CD14-positive monocyte (primary cell): ENCODE measurements at regions not wholly inside any gene's neighbourhood (a gene's known extent, or its start where the extent isn't known, plus 50 kb on each side); places are given as distances from the start of the nearest gene placed in this dataset.

Source experiments
- DNase-seq, 3 donors: peaks; one replicate each; pipeline ENCODE4 v3.0.0-alpha.2; 2011 to 2022
- H2AFZ ChIP-seq: 2 replicates; pipeline ENCODE4 v1.6.0; 2012; ENCODE audit warnings: mild to moderate bottlenecking, low read depth, low read length, inconsistent platforms; ENCODE audit not compliant: insufficient read depth, poor library complexity, severe bottlenecking
- H3K27ac ChIP-seq, 2 donors: 1 replicate in 1 of 2; 2 replicates in 1 of 2; pipeline ENCODE4 v1.5.1; 2012 to 2013; ENCODE audit warnings: low read length in 2 of 2, control low read depth in 1 of 2, inconsistent platforms in 1 of 2, low read depth in 1 of 2, mild to moderate bottlenecking in 1 of 2
- H3K27me3 ChIP-seq, 2 donors: one replicate each; pipeline versions ENCODE4 v1.6.0 to v1.6.1; 2011 to 2013; ENCODE audit warnings: low read length in 2 of 2; ENCODE audit not compliant: control insufficient read depth in 2 of 2, insufficient read depth in 2 of 2
- H3K36me3 ChIP-seq, 2 donors: replicated peaks in 1 of 2; 1 replicate in 1 of 2; 2 replicates in 1 of 2; pipeline versions ENCODE4 v1.5.1 to v1.6.1; 2012 to 2013; ENCODE audit warnings: low read length in 2 of 2, control low read depth in 1 of 2, inconsistent platforms in 1 of 2, mild to moderate bottlenecking in 1 of 2; ENCODE audit not compliant: insufficient read depth in 2 of 2, control insufficient read depth in 1 of 2
- H3K4me1 ChIP-seq, 2 donors: 1 replicate in 1 of 2; 2 replicates in 1 of 2; pipeline versions ENCODE4 v1.5.1 to v1.6.1; 2012 to 2013; ENCODE audit warnings: low read length in 2 of 2, control low read depth in 1 of 2, inconsistent platforms in 1 of 2, mild to moderate bottlenecking in 1 of 2, moderate library complexity in 1 of 2; ENCODE audit not compliant: insufficient read depth in 2 of 2, control insufficient read depth in 1 of 2
- H3K4me2 ChIP-seq: replicated peaks from 2 replicates; pipeline ENCODE3; 2012; ENCODE audit warnings: low read length, moderate library complexity, mild to moderate bottlenecking; ENCODE audit not compliant: poor library complexity, severe bottlenecking; ENCODE audit errors: extremely low read depth
- H3K4me3 ChIP-seq, 3 experiments: fragments of 200-600 bp in 1 of 3; sonication (generic) in 1 of 3; replicated peaks in 1 of 3; 1 replicate in 2 of 3; 2 replicates in 1 of 3; pipeline ENCODE4 v1.5.1; 2011 to 2013; ENCODE audit warnings: low read length in 3 of 3, mild to moderate bottlenecking in 3 of 3, control low read depth in 2 of 3, low read depth in 2 of 3, inconsistent platforms in 1 of 3, moderate library complexity in 1 of 3
- H3K79me2 ChIP-seq: 2 replicates; pipeline ENCODE4 v1.6.0; 2012; ENCODE audit warnings: mild to moderate bottlenecking, control low read depth, inconsistent platforms, low read length, moderate library complexity; ENCODE audit not compliant: insufficient read depth
- H3K9ac ChIP-seq: 2 replicates; pipeline ENCODE4 v1.6.0; 2017; ENCODE audit warnings: low read length, mild to moderate bottlenecking; ENCODE audit not compliant: insufficient read depth, poor library complexity, severe bottlenecking
- H3K9me3 ChIP-seq, 2 donors: replicated peaks in 1 of 2; 1 replicate in 1 of 2; 2 replicates in 1 of 2; pipeline versions ENCODE4 v1.5.1 to v1.6.1; 2012 to 2013; ENCODE audit warnings: low read length in 2 of 2, control low read depth in 1 of 2; ENCODE audit not compliant: control insufficient read depth in 1 of 2, insufficient read depth in 1 of 2
- H4K20me1 ChIP-seq: 2 replicates; pipeline ENCODE4 v1.6.0; 2012; ENCODE audit warnings: mild to moderate bottlenecking, low read length, control low read depth, moderate library complexity; ENCODE audit not compliant: insufficient read depth
- H3K27ac Mint-ChIP-seq, 7 donors: one replicate each; pipeline ENCODE4 v1.8.0; 2020; ENCODE audit warnings: mild to moderate bottlenecking in 7 of 7, mixed read lengths in 7 of 7, moderate library complexity in 6 of 7, inconsistent platforms in 2 of 7
- H3K27me3 Mint-ChIP-seq, 3 donors: one replicate each; pipeline ENCODE4 v1.8.0; 2021 to 2022; ENCODE audit warnings: low read depth in 3 of 3, mild to moderate bottlenecking in 3 of 3, mixed read lengths in 3 of 3, moderate library complexity in 3 of 3, inconsistent platforms in 1 of 3
- H3K36me3 Mint-ChIP-seq, 2 donors: one replicate each; pipeline ENCODE4 v1.8.0; 2020; ENCODE audit warnings: mixed read lengths in 2 of 2, inconsistent platforms in 1 of 2, mild to moderate bottlenecking in 1 of 2
- H3K4me1 Mint-ChIP-seq: one replicate; pipeline ENCODE4 v1.8.0; 2020; ENCODE audit warnings: mild to moderate bottlenecking, mixed read lengths
- H3K4me3 Mint-ChIP-seq, 2 donors: one replicate each; pipeline ENCODE4 v1.8.0; 2020; ENCODE audit warnings: mild to moderate bottlenecking in 2 of 2, mixed read lengths in 2 of 2, moderate library complexity in 1 of 2
- H3K9me3 Mint-ChIP-seq, 7 donors: one replicate each; pipeline ENCODE4 v1.8.0; 2020 to 2022; ENCODE audit warnings: mixed read lengths in 7 of 7, mild to moderate bottlenecking in 6 of 7, moderate library complexity in 6 of 7, inconsistent platforms in 2 of 7
- WGBS: methylation state at CpG from one replicate; pipeline ENCODE4 v1.1.5; 2013; ENCODE audit warnings: missing lambda C conversion rate; ENCODE audit not compliant: insufficient coverage; 5-methylcytosine and 5-hydroxymethylcytosine counted together
- intact Hi-C, 2 donors: fragments of 100-400 bp; cut with micrococcal nuclease; formaldehyde crosslinking; loops; one replicate each; pipeline versions ENCODE4 v1.15.0 to v1.15.1; 2023
- TF ChIP-seq, protein P1 (sequence below): fragments of 200-600 bp; IDR thresholded peaks from one replicate; pipeline ENCODE4 v1.8.0; 2022; ENCODE audit warnings: antibody characterized with exemption, mild to moderate bottlenecking

DNA sequence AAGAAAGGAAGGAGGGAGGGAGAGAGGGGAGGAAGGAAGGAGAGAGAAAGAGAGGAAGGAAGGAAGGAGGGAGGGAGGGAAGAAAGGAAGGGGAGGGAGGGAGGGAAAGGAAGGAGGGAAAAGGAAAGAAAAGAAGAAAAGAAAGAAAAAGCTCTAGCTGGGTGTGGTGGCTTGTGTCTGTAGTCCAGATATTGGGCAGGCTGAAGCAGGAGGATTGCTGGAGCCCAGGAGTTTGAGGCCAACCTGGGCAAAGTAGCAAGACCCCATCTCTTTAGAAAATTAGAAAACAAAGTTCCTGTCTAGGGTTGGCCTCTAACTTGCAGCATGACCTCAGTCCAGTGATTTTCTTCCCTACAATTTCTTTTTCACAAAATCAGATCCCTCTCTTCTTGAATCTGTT lies 208.2 kb upstream of the NUDT4 start:
- no peaks in the 10 kb centered on the region for H3K27me3 Mint-ChIP-seq
- H3K36me3 Mint-ChIP-seq = no peaks in the 10 kb centered on the region
- no peak overlapping the region for H2AFZ ChIP-seq
- H3K36me3 ChIP-seq = no peaks in the 10 kb centered on the region
- H3K9me3 ChIP-seq = no peaks in the 10 kb centered on the region
- no peaks in the 10 kb centered on the region for H3K79me2 ChIP-seq
- peaks cover 0 to 3% (median 0%) of the 10 kb centered on the region in 7 donors for H3K9me3 Mint-ChIP-seq
- no peaks in the 10 kb centered on the region for H4K20me1 ChIP-seq
- no peak overlapping the region for H3K9ac ChIP-seq
- no peaks in the 10 kb centered on the region for H3K27me3 ChIP-seq
- TF ChIP-seq, protein P1, sequence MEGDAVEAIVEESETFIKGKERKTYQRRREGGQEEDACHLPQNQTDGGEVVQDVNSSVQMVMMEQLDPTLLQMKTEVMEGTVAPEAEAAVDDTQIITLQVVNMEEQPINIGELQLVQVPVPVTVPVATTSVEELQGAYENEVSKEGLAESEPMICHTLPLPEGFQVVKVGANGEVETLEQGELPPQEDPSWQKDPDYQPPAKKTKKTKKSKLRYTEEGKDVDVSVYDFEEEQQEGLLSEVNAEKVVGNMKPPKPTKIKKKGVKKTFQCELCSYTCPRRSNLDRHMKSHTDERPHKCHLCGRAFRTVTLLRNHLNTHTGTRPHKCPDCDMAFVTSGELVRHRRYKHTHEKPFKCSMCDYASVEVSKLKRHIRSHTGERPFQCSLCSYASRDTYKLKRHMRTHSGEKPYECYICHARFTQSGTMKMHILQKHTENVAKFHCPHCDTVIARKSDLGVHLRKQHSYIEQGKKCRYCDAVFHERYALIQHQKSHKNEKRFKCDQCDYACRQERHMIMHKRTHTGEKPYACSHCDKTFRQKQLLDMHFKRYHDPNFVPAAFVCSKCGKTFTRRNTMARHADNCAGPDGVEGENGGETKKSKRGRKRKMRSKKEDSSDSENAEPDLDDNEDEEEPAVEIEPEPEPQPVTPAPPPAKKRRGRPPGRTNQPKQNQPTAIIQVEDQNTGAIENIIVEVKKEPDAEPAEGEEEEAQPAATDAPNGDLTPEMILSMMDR = no peak
- no peak for DNase-seq
- H3K4me3 Mint-ChIP-seq = no peak overlapping the region
- intact Hi-C loops = no loop called here
- no peak overlapping the region for H3K27ac ChIP-seq
- no peak overlapping the region for H3K4me3 ChIP-seq
- peaks cover 7 to 12% of the 10 kb centered on the region in 2 donors for H3K4me1 ChIP-seq
- H3K4me2 ChIP-seq = no peak overlapping the region
- no peak overlapping the region for H3K27ac Mint-ChIP-seq
- peaks cover 6% of the 10 kb centered on the region for H3K4me1 Mint-ChIP-seq

DNA sequence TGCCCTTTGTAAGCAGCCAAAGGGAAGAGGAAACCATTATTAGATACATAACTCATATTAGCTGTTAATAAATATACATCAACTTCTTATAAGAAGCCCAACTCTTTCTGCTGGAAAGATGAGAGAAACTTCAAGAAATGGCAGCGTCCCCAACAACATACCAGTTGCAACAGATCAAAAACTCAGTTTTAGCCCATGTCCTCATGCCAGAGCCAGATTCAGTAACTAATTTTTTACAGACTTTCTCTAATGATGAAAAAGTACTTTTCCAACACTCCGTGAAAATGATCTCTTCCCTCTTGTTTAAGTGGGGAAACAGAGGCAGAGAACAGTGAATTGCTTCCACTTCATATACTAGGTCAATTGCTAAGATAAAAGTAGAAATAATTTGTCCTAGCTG lies 206.8 kb upstream of the NUDT4 start:
- Mint-ChIP-seq H3K36me3 (no peaks in the 10 kb centered on the region), H3K9me3 (peaks cover 0 to 2% (median 0%) of the 10 kb centered on the region in 7 donors), H3K4me3 (no peak overlapping the region), H3K4me1 (peaks cover 14% of the 10 kb centered on the region), H3K27me3 (no peaks in the 10 kb centered on the region), H3K27ac (no peak overlapping the region)
- no peaks in the 10 kb centered on the region for H3K27me3 ChIP-seq
- no peak overlapping the region for H3K4me2 ChIP-seq
- peaks cover 21 to 25% of the 10 kb centered on the region in 2 donors for H3K4me1 ChIP-seq
- TF ChIP-seq, protein P1 = no peak
- no peaks in the 10 kb centered on the region for H3K9me3 ChIP-seq
- H4K20me1 ChIP-seq = no peaks in the 10 kb centered on the region
- no peak overlapping the region for H3K27ac ChIP-seq
- H3K4me3 ChIP-seq = no peak overlapping the region
- 100% methylated on average over 1 of the region's 2 CpGs for WGBS
- H2AFZ ChIP-seq = no peak overlapping the region
- DNase-seq = no peak
- intact Hi-C loops = no loop called here
- no peaks in the 10 kb centered on the region for H3K36me3 ChIP-seq
- H3K79me2 ChIP-seq = no peaks in the 10 kb centered on the region
- no peak overlapping the region for H3K9ac ChIP-seq
